Caco-2 (cell line): ENCODE measurements at regions not wholly inside any gene's neighbourhood (a gene's known extent, or its start where the extent isn't known, plus 50 kb on each side); places are given as distances from the start of the nearest gene placed in this dataset.
A peak's percentile ranks its signal among the peaks of the same experiment; 100 is the strongest.

Experiments
- BruUV-seq: library from RNA; stranded (reverse); fragments of 400-500 nt; replicated peaks from 2 replicates; lab custom pipeline; 2021; lab: Mats Ljungman, UMichigan
- CTCF ChIA-PET: fragments of 300-600 bp; sonication (Branson Sonifier 250); formaldehyde crosslinking; loops from one replicate; lab custom pipeline; 2022; ENCODE audit warnings: antibody characterized with exemption; lab: Charles Lee
- POLR2A ChIA-PET: fragments of 300-600 bp; sonication (Branson Sonifier 250); formaldehyde crosslinking; loops from one replicate; lab custom pipeline; 2022; ENCODE audit warnings: antibody characterized with exemption; lab: Charles Lee
- DNase-seq, 2 experiments: peaks; one replicate each; pipeline versions ENCODE4 v3.0.0 to v3.0.0-alpha.2; 2020 to 2022
- H3K27me3 ChIP-seq: replicated peaks from 2 replicates; pipeline ENCODE4 v1.6.0; 2011; ENCODE audit warnings: low read length; ENCODE audit not compliant: control insufficient read depth, insufficient read depth
- H3K36me3 ChIP-seq: 2 replicates; pipeline ENCODE4 v1.5.1; 2011; ENCODE audit warnings: low read length; ENCODE audit not compliant: control insufficient read depth, insufficient read depth
- H3K4me1 ChIP-seq: fragments of 250-450 bp; sonication (Bioruptor Pico); 2 replicates; pipeline ENCODE4 v1.5.1; 2020; ENCODE audit warnings: mild to moderate bottlenecking
- H3K4me3 ChIP-seq: 2 replicates; pipeline ENCODE4 v1.5.1; 2011; ENCODE audit warnings: low read depth, mild to moderate bottlenecking, control low read depth, low read length
- H3K9me3 ChIP-seq: fragments of 250-450 bp; sonication (Bioruptor Pico); 2 replicates; pipeline ENCODE4 v1.5.1; 2020; ENCODE audit warnings: mild to moderate bottlenecking, moderate library complexity
- H3K27ac Mint-ChIP-seq: one replicate; pipeline ENCODE4 v1.8.0; 2022; ENCODE audit warnings: mixed read lengths; ENCODE audit not compliant: unreplicated experiment
- H3K27me3 Mint-ChIP-seq: one replicate; pipeline ENCODE4 v1.8.0; 2022; ENCODE audit warnings: mixed read lengths; ENCODE audit not compliant: insufficient read depth, unreplicated experiment
- H3K36me3 Mint-ChIP-seq: one replicate; pipeline ENCODE4 v1.8.0; 2022; ENCODE audit warnings: mild to moderate bottlenecking, mixed read lengths; ENCODE audit not compliant: insufficient read depth, unreplicated experiment
- H3K4me1 Mint-ChIP-seq: one replicate; pipeline ENCODE4 v1.8.0; 2022; ENCODE audit warnings: low read depth, mixed read lengths; ENCODE audit not compliant: unreplicated experiment
- H3K4me3 Mint-ChIP-seq: one replicate; pipeline ENCODE4 v1.8.0; 2022; ENCODE audit warnings: mild to moderate bottlenecking, moderate library complexity, mixed read lengths; ENCODE audit not compliant: unreplicated experiment
- H3K9me3 Mint-ChIP-seq: one replicate; pipeline ENCODE4 v1.8.0; 2022; ENCODE audit warnings: mixed read lengths; ENCODE audit not compliant: unreplicated experiment
- CTCF ChIP-seq, 2 experiments: fragments of 200-600 bp in 1 of 2; IDR thresholded peaks; 1 replicate in 1 of 2; 2 replicates in 1 of 2; pipeline versions ENCODE4 v1.5.1 to v1.8.0; 2011 to 2022; ENCODE audit warnings: antibody characterized with exemption in 1 of 2, control low read depth in 1 of 2, inconsistent platforms in 1 of 2, low read depth in 1 of 2, low read length in 1 of 2, mild to moderate bottlenecking in 1 of 2, moderate library complexity in 1 of 2; ENCODE audit not compliant: insufficient read depth in 1 of 2, severe bottlenecking in 1 of 2, unreplicated experiment in 1 of 2
- intact Hi-C: fragments of 100-400 bp; cut with micrococcal nuclease; formaldehyde crosslinking; loops from one replicate; pipeline ENCODE4 v1.10.0; 2022; ENCODE audit not compliant: unreplicated experiment

GRCh38 chr5:61768692-61769281 is 436.7 kb downstream of the ZSWIM6 start:
- Histone ChIP-seq H3K4me3 (no peak overlapping the region), H3K36me3 (no peaks in the 10 kb centered on the region), H3K27me3 (no peaks in the 10 kb centered on the region), H3K4me1 (no peaks in the 10 kb centered on the region), H3K9me3 (no peaks in the 10 kb centered on the region)
- H3K9me3 Mint-ChIP-seq, result no peaks in the 10 kb centered on the region
- H3K4me1 Mint-ChIP-seq, result no peaks in the 10 kb centered on the region
- CTCF ChIA-PET, result interaction anchor here (0.6 to 1.4 kb wide), 10 partner anchors 30 to 669 kb away, joined by 3 to 10 read pairs (median 3); no protein-coding TSS in a partner anchor
- no TSS peak for BruUV-seq
- peaks cover 21% of the 10 kb centered on the region for H3K27me3 Mint-ChIP-seq
- peak; percentile 94 to 100 for TF ChIP-seq CTCF (IDR thresholded peaks at IDR 0.05; ENCODE audit: insufficient read depth in 1 of 2, low read depth in 1 of 2, low read length in 1 of 2, severe bottlenecking in 1 of 2, unreplicated experiment in 1 of 2)
- H3K36me3 Mint-ChIP-seq, result no peaks in the 10 kb centered on the region
- POLR2A ChIA-PET, result no interaction called here
- H3K27ac Mint-ChIP-seq, result no peak overlapping the region
- intact Hi-C loops, result loop anchor here (1.0 kb wide), 1 partner anchor 49 kb away; no protein-coding TSS in a partner anchor
- H3K4me3 Mint-ChIP-seq, result no peak overlapping the region
- peak; percentile 67 to 76 for DNase-seq

DNA sequence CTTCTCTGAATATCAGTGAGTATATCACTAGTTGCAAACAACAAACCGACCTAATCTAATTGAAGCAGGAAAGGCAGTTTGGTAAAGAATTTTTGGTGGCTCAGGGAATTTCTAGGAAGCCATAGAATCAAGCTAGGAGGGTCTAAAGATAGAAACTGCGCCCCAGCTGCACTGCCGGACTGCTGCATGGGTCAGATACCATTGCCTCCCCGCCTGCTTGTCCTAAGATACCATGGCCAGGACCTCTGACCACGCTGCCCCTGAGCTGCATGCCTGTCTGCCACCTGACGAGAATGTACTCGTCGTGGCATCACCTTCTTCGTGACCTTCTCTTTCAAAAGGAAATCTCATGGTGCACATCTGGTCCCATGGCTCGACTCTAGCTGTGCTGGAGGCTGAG is 439.0 kb downstream of the ZSWIM6 start:
- no peaks in the 10 kb centered on the region; the same call in 1 of the 2 replicates for H3K27me3 ChIP-seq
- no peak overlapping the region for H3K4me3 Mint-ChIP-seq

DNA sequence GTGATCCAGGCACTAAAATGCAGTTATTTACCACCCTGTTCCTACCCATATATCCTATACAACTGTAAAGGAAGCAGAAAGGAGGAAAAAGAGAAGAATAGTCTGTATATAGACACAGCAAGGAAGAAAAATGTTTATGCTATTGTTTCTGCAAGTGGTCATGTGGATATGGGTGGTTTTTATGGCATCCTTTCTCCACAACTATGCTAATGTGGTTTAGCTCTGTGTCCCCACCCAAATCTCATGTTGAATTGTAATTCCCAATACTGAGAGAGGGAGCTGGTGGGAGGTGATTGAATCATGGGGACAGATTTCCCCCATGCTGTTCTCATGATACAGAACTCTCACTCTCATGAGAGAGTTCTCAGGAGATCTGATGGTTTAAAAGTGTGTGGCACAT is 439.8 kb downstream of the ZSWIM6 start:
- H3K9me3 ChIP-seq, result no peaks in the 10 kb centered on the region
- H3K4me3 Mint-ChIP-seq, result no peak overlapping the region
- ChIA-PET POLR2A (no interaction called here), CTCF (no interaction called here)
- H3K27ac Mint-ChIP-seq, result no peak overlapping the region
- no peaks in the 10 kb centered on the region for H3K9me3 Mint-ChIP-seq
- no peaks in the 10 kb centered on the region for H3K36me3 ChIP-seq
- BruUV-seq, result no TSS peak
- H3K36me3 Mint-ChIP-seq, result no peaks in the 10 kb centered on the region
- TF ChIP-seq CTCF (IDR thresholded peaks at IDR 0.05; ENCODE audit: insufficient read depth in 1 of 2, low read depth in 1 of 2, low read length in 1 of 2, severe bottlenecking in 1 of 2, unreplicated experiment in 1 of 2), result no peak
- H3K4me3 ChIP-seq, result no peak overlapping the region
- H3K4me1 Mint-ChIP-seq, result no peaks in the 10 kb centered on the region
- no peaks in the 10 kb centered on the region; the same call in 1 of the 2 replicates for H3K27me3 ChIP-seq
- intact Hi-C loops, result no loop called here
- peaks cover 33% of the 10 kb centered on the region for H3K27me3 Mint-ChIP-seq
- DNase-seq, result no peak
- no peaks in the 10 kb centered on the region for H3K4me1 ChIP-seq

More for the DNA sequence above, 439.0 kb downstream of the ZSWIM6 start:
- POLR2A ChIA-PET, result no interaction called here
- H3K4me1 Mint-ChIP-seq, result no peaks in the 10 kb centered on the region
- no peak overlapping the region for H3K27ac Mint-ChIP-seq
- no peak for TF ChIP-seq CTCF (IDR thresholded peaks at IDR 0.05; ENCODE audit: insufficient read depth in 1 of 2, low read depth in 1 of 2, low read length in 1 of 2, severe bottlenecking in 1 of 2, unreplicated experiment in 1 of 2)
- Histone ChIP-seq H3K4me3 (no peak overlapping the region), H3K9me3 (no peaks in the 10 kb centered on the region), H3K36me3 (no peaks in the 10 kb centered on the region), H3K4me1 (no peaks in the 10 kb centered on the region)
- BruUV-seq, result no TSS peak
- H3K27me3 Mint-ChIP-seq, result peaks cover 33% of the 10 kb centered on the region
- intact Hi-C loops, result no loop called here
- DNase-seq, result no peak
- no peaks in the 10 kb centered on the region for H3K36me3 Mint-ChIP-seq
- H3K9me3 Mint-ChIP-seq, result no peaks in the 10 kb centered on the region
- CTCF ChIA-PET, result no interaction called here
